Posterior vena cava (tissue), 2 donors: ENCODE measurements at regions not wholly inside any gene's neighbourhood (a gene's known extent, or its start where the extent isn't known, plus 50 kb on each side); places are given as distances from the start of the nearest gene placed in this dataset.

Experiments
- DNase-seq: peaks from one replicate; pipeline ENCODE4 v3.0.0-alpha.2; 2020; ENCODE audit warnings: low spot score
- intact Hi-C, 2 donors: fragments of 100-400 bp; cut with DNase I; formaldehyde crosslinking; loops; one replicate each; pipeline versions ENCODE4 v1.14.1 to v1.14.2; 2022 to 2023
- donor health status: DM: yes; HTN: yes; CAD: no.
- donor health status: DM: yes; HTN: yes; CAD: no.

DNA sequence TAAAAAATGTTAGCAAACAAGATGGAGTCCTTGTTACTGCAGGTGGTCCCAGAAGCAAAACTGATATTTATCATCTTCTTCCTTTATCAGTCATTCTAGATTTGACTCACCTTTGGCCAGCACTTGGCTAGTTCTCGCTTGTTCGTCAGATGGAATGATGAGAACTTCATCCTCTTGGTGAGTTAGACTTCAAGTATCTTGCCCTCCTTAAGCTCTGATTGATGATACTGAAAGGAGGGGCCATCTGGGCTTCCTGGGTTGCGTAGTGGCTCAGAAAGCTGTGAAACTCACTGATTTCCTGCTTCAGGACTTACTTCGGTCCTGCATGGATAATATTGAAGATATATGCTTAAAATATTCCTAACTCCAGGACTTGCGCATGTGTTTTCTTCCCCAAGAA is 1248.2 kb upstream of the CDH9 start:
- no peak for DNase-seq
- intact Hi-C loops = no loop called here

DNA sequence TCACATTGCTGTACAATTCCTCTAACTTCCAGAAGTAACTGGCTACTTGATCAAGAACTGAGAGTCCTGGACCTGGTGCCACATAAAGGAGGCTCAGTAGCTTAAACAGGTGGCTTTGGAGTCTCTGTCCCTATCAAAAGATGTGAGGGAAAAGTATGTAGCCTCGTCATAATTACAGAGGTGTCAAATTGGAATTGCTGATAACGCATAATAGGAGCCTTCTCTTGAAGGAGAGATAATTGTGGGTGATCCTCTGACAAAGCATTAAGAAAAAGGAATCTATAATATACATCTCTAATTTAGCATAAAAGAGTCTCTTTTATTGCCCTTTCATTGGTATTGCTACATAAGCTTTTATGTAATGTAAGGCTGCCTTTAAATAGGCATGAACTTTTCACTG is 1246.4 kb upstream of the CDH9 start:
- intact Hi-C loops = no loop called here
- no peak for DNase-seq

DNA sequence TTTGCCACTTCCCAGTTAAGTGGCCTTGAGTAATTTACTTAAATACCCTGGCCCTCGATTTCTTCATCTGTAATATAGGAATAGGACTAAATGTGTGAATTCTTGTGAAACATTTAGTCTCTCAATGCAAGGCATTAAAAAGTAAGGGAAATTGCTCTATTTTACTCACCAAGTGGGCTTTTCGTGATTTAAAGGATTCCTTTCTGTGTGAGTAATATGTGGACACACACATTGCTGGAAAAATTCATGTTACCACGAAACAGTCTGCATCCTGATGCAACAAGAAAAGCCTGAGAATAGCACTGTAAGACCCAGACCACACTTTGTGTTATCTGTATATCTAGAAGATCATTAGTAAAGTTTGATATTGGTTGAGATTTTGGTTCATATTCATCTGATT is 1243.0 kb upstream of the CDH9 start:
- intact Hi-C loops = no loop called here
- no peak for DNase-seq

DNA sequence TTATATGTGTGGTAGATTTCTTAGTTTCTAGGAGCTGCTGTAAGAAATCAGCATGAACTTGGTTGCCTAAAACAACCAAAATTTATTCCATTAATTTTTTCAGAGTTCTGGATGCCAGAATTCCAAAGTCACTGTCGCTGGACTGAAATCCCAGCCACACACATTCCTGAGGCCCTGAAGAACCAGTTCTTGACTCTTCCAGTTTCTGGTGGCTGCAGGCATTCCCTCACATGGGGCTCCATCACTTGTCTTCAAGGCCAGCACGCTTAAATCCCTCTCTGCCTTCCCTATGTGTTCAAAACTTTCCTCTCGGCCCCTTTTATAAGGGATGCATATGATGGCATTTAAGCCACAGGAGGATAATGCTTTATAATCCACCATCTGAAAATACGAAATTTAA is 1237.5 kb upstream of the CDH9 start:
- no peak for DNase-seq
- intact Hi-C loops = no loop called here

DNA sequence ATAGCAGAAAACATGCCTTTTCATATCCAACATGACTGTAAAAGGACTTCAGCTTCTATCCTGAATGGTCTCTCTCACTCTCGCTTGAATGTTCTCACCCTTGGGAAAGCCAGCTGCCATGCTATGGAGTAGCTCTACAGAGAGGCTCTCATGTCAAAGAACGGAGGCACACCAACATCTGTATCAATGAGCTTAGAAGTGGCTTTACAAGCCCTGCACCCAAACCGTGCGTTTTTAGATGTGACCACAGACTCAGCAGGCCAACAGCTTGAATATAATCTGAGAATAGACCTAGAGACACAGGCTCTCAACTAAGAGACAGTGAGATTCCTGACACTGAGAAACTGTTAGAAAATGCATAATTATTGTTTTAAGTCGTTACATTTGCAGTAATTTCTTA is 1231.6 kb upstream of the CDH9 start:
- intact Hi-C loops = no loop called here
- no peak for DNase-seq

DNA sequence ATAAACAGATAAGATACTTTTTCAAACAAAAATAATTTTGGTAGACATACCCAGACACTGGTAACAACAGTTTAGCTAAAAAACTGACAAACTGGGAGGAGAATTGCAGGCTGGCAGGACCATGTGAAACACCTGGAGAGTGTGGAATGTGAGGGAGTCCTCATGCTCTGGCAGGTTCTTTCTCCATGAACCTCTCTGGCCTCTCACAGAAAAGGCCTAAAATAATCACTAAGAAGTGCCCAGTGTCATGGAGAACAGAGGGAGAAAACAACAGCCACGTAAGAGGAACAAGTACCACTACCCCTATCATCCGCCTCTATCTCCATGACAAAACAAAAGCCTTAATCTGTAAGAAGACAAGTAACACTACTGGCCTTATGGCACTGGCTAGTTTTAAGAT is 1227.5 kb upstream of the CDH9 start:
- DNase-seq = no peak
- intact Hi-C loops = no loop called here

DNA sequence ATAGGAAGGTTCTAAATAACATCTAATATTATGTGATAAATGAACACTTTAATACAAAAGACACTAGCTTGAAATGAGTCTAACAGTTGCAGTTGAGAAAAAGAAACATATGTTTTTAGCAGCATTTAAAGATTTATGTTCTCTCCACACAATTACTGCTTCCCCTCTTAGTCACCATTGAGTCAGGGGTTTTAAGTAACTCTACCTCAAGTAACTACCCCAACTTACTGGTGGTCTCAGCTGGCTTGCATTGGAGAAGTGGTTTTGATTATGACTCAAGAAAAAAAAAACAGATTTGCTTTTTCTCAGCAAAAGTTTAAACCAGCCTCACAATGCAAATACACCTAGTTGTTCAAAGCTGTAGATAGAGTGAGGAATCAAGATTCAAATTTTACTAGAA is 1216.5 kb upstream of the CDH9 start:
- intact Hi-C loops = no loop called here
- DNase-seq = no peak

DNA sequence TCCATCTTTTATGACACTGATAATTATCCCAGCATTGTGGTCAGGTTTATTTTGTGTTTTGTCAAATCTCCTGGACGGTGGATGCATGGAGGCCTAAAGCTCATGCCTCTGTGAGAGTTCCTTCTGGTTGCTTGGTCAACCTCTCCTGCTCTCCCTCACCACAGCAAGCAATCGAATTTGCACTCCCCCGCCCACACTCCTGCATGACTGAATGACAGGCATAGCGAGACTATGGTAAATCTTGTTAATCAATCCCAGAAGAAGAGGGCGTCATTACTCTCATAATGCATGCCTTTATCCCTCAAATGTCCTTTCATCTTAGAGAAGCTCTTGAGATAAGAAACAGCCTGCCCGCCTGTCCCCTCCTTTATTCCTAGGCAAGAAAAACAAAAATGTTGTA is 1215.0 kb upstream of the CDH9 start:
- DNase-seq = no peak

DNA sequence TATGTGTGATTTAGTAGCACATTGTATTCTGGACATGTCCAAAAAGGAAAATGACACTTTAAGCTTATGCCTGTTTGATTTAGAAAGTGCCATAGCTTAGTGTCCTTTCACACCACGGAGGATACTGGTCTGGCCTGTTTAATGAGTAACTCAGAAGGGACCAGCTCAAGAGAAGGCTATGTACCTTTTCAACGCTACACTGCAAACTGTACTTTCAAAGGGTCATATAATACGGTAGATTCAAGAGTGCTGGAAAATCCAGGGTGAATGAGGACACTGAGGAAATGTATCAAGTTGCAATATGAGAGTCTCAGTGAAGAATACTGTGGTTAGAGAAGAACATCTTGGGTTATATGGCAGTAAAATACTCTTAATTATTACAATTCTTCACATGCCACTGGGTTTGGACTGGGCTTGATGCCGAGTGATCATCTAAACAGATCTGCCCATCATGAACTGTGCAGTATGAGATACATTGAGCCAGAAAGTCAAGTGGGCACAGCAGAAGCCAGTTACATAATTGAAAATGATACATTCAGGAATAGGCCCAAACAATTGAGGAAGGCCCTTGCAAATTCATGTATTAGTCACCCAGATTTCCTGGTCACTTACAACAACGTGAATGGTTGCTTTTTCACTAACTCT is 1211.5 kb upstream of the CDH9 start:
- no peak for DNase-seq
- intact Hi-C loops = no loop called here

More for the DNA sequence above, 1215.0 kb upstream of the CDH9 start:
- intact Hi-C loops = no loop called here

DNA sequence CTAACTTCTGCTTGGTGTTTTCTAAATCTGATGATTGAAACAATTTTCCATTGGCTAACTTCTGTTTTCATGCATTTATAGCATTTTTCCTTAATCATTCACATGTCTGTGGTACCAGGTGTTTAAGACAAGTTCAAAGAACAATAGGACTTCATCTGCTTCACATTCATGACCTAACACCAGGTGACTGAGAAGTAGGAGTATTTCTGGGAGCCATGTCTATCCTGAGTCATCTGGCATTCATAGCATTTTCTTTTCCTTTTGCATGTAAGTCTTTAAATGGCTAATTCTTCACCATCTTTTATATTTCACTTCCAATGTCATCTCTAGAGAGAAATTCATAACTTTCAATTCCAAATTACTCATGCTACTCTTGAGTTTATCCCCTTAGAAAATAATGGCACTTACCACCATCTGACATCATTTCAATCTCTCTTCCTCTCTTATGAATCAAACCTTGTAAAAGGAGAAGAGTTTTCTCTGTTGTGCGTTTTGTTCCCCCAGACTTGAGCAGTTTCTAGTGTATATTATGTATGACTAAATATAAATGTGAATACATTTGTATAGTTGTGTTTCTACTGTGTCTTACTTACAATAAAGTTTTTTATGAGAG is 1196.1 kb upstream of the CDH9 start:
- intact Hi-C loops = no loop called here
- DNase-seq = no peak

DNA sequence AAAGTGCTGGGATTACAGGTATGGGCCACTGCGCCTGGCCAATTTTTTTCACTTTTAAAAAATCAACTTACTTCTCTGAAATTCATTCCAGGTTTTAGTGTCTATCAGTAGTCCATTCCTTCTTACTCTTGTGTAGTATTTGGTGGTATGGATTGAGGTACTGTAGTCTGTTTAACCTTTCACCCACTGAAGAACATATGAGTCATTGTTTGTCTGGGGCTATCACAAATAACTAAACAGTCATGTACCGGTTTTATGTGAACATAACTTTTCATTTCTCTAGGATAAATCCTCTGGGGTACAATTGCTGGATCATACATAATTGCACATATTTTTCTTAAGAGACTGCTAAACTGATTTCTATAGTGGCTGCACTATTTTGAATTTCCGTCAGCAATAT is 1188.0 kb upstream of the CDH9 start:
- intact Hi-C loops = no loop called here
- DNase-seq = no peak

DNA sequence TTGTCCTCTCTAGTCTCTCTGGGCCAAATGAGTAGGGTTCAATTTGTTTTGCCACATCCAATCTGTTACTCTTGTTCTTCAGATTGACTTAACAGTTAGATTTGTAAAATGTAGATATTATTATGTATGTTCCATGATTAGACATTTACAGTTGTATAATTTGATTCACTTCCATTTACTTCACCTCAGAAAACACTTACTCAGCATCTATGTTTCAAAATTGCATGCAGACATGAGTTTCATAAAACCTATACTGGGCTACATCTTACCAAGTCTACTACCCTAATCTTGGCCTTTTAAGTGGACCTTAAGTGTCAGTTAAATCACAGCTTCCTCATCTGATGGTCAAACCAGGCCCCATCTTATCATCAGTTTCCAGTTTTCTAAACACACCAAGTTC is 1181.2 kb upstream of the CDH9 start:
- DNase-seq = no peak
- intact Hi-C loops = no loop called here

DNA sequence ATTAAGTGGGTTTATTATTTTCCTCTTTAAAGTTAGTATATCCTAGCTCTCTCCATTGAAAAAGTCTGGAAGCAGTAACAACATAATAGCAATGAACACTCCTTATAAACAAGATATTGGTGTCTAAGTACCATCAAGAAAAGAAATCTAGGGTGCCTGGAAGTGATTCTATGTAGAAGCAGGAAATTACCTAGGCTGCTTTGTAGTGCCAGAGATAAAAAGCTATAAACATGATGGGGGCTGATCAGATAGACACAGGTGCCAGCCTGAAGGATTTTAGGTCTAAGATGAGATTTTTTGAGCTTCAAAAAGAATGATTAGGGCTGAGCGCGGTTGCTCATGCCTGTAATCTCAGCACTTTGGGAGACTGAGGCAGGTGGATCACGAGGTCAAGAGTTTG is 1179.3 kb upstream of the CDH9 start:
- intact Hi-C loops = no loop called here
- no peak for DNase-seq

DNA sequence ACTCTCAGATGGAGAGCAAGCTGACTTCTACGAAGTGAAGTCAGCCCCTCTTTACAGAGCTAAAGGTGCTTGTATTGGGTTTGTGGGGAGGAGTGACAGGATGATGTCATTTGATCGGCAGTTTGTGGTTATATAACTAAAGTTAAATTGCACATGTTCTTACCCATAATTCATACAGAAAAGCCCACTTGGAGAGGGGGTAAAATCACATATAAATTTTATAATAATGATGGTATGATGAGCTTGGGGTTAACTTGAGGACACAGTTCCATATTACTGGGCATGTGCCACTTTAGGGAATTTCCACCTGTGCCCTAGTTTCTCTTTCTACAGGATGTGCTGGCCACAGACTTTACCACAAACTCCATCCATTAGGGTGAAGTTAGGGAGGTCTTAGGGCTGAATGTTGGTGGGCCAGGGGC is 1178.6 kb upstream of the CDH9 start:
- DNase-seq = no peak
- intact Hi-C loops = no loop called here

DNA sequence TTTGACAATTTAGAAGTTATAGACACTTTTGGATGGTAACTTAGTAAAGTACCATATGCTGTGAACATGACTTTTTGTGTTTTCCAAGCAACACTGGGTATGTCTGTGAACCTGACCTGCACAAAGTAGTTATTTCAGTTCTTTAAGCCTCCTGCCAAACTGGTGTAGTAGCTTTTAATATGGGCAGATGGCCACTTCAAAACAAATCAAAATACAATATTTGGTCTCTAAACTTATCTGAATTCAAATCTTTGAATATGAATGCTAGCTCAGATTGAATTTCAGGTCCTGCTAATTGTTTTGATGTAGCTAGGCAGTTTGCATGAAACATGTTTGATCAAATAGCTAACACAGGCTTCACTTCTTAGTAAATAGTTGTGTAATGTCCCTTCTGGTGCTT is 1176.7 kb upstream of the CDH9 start:
- DNase-seq = no peak
- intact Hi-C loops = no loop called here

DNA sequence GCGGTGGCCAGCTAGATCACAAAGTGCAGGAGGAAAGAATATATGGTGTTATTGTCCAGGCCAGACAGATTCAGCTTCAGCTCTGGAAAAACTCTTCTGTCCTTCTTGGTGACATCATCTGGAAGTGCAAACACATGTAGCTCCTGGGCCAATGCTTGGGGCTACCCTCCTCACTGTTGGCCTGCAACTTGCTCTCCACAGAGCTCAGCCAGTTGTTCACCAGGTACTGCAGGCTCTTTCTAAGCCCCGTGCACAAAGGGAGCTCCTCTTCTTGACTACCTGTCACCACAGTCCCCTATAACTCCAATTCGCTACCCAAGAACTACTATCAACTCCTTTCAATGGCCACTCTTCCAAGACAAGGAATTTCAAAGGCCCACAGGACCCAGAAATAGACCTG is 1175.9 kb upstream of the CDH9 start:
- no peak for DNase-seq
- intact Hi-C loops = no loop called here

DNA sequence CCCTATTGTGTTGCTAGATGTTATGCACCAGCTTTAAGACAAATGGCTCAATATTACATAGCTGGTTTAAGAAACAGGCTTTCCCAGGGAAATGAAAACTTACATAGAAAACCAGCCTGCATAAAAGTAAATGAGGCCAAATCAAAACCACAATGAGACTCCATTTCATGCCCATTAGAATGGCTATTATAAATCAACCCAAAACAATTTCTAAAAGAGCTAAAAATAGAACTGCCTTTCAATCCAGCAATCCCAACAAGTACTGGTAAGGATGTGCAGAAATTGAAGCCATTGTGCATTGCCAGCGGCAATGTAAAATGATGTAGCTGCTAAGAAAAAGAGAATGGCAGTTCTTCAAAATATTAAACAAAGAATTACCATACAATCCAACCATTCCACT is 1170.0 kb upstream of the CDH9 start:
- DNase-seq = no peak
- intact Hi-C loops = no loop called here

DNA sequence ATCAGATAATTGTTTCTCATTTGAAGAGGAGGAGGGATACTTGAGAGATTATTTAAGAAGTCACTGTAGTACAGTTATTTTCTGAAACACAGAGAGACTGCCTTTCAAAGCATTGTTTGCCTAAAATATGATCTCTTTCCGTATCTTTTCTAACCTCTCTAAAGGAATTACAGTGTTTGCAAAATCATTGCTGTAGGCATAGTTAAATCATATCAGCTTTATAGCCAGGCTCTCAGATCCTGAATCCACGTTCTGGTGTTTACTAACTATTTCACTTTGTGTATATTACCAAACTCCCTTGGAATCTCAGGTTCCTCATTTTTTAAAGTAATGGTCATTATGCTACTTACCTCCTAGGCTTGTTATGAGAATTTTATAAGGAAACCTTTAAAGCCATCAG is 1151.6 kb upstream of the CDH9 start:
- intact Hi-C loops = no loop called here
- no peak for DNase-seq

DNA sequence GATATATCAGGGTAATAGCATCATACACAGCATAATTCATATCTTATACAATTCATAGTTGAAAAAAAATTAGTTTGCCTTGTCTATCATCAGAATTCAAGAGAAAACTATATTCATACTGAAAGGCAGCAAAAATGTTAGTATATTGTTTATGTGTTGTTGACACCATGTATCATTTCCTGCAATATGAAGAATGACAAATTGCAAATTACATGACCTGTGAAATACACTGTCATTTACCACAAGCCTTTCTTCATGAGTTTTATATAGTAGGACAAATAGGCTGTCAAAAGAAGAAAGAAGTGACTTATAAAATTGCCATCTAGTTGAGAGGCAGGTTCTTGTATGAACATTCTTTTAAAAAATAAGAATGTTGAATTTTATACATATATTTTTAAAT is 1136.3 kb upstream of the CDH9 start:
- no peak for DNase-seq
- intact Hi-C loops = no loop called here

DNA sequence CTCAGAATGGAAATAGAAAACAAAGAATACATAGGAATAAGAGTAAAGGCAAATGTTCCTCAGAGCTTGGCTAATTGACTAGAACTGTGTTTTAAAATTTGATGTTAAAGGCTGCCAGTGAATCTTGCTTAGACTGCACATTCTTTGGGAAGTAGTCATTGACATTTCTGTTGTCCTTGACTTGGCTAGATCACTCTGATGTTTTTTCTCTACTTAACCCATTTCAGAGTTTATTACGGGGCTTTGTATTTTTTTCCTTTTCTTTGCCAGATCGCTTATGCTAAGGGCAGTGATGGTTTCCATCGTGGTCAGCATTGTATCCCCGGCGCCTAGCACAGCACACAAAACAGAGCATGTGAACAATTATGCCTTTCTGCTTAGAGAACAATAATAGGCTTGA is 1126.7 kb upstream of the CDH9 start:
- no peak for DNase-seq
- intact Hi-C loops = loop anchor here in 1 of 2 donors (5.0 kb wide), 1 partner anchor 543 kb away; no protein-coding TSS in a partner anchor

DNA sequence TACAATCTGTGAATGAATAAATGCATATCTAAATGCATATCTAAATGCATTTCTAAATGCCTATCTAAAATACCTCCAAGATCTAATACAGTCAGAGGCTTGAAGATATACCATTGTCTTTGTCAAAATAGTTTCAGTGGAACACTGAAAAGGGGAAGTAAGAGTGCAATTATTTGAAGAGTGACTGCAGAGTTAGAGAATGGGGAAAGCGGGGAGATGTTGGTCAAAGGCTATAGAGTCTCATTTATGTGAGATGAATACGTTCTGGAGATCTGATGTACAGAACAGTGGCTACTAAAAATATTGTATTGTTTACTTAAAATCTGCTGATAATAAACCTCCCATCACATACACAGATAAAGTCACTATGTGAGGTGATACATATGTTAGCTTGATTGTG is 1126.2 kb upstream of the CDH9 start:
- intact Hi-C loops = no loop called here
- DNase-seq = no peak

DNA sequence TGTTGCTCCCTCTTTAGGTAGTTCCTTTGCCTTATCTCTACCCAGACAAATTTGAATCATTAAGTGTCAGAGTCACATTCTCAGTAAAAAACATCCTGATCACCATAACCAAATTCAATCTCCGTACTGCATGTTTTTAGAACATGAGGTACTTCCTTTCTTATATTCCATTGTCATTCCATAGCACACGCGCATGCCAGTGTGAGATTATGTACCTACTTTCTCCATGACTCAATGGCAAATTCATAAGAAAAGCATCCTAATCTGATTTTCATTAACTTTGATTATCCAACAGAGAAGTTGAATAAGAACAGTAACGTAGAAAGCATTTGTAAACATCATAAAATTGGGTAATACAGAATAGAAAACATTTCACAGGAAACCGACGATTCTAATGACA is 1118.6 kb upstream of the CDH9 start:
- intact Hi-C loops = no loop called here
- DNase-seq = no peak
